SKM-1 treated with dmso at 0.1 percent for 144 hours (cell line): ENCODE measurements at regions not wholly inside any gene's neighbourhood (a gene's known extent, or its start where the extent isn't known, plus 50 kb on each side); places are given as distances from the start of the nearest gene placed in this dataset.
"Not testable (repeated sequence)": the region's sequence is repeated elsewhere in the genome, so short reads cannot be mapped to it uniquely, and the experiment has no call there.

Experiments used
- DNase-seq: peaks from one replicate; lab custom pipeline; 2025; ENCODE audit not compliant: unreplicated experiment; lab: John Stamatoyannopoulos, UW

- DNase-seq, result no peak
Measured at GRCh38 chr5:125073090-125073489, 326.7 kb upstream of the ZNF608 start.

DNA sequence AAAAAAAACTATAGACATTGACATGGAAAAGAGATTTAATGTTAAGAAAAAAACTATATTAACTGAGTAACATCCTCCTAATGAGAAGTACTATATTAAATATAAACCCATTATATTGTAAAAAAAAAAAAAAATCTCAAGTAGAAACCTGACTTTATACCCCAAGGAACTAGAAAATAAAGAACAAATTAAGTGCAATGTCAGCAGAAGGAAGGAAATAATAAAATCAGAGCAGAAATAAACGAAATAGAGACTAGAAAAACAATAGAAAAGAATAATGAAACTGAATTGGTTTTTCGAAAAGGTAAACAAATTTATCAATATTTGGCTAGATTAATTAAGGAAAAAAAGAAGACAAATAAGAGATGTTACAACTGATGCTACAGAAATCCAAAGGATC is 329.1 kb upstream of the ZNF608 start:
- no peak for DNase-seq

DNA sequence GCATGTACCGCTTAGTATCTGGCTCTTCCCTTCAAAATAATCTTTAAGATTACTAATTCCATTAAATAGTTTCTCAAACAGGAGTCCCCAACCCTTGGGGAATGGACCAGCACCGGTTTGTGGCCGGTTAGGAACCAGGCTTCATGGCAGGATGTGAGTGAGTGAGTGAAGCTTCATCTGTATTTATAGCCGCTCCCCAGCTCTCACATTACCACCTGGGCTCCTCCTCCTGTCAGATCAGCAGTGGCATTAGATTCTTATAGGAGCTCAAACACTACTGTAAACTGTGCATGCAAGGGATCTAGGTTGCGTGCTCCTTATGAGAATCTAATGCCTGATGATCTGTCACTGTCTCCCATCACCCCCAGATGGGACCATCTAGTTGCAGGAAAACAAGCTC is 332.6 kb upstream of the ZNF608 start:
- DNase-seq, result not testable (repeated sequence)

- DNase-seq, result no peak
Measured at GRCh38 chr5:125081101-125081500, 334.7 kb upstream of the ZNF608 start.

GRCh38 chr5:125083981-125084380 is 337.5 kb upstream of the ZNF608 start:
- DNase-seq, result no peak

- DNase-seq, result no peak
Measured at GRCh38 chr5:125085797-125086505, 339.5 kb upstream of the ZNF608 start.

DNA sequence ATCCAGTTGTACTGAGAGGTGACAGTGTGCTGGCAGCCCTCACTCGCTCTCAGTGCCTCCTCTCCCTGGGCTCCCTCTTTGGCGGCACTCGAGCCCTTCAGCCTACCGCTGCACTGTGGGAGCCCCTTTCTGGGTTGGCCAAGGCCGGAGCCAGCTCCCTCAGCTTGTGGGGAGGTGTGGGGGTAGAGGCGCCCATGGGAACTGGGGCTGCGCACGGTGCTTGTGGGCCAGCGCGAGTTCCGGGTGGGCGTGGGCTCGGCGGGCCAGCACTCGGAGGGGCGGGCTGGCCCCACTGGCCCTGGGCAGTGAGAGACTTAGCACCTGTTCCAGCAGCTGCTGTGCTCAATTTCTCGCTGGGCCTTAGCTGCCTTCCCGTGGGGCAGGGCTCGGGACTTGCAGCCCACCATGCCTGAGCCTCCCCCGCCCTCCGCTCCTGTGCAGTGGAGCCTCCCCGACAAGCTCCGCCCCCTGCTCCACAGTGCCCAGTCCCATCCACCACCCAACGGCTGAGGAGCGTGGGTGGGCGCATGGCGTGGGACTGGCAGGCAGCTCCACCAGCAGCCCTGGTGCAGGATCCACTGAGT is 342.2 kb upstream of the ZNF608 start:
- no peak for DNase-seq

GRCh38 chr5:125092138-125092537 is 345.7 kb upstream of the ZNF608 start:
- not testable (repeated sequence) for DNase-seq

DNA sequence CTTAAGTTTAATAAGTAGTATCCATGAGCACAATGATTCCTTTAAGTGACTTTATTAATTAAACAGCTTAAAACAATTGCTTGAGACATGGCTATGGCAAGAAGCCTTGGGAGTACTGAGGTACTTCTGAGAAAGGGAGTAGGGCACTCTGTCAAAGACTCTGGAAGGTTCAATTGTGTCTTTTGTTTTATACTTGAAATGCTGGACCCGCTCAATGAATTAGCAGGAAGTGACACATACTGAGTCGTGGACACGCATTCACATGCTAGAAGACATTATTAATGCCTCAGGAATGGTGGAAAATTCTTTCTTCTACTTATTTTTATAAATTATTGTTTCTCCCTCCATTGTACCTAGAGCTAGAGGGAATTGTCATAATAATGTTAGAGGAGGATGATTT is 347.3 kb upstream of the ZNF608 start:
- DNase-seq, result no peak

DNA sequence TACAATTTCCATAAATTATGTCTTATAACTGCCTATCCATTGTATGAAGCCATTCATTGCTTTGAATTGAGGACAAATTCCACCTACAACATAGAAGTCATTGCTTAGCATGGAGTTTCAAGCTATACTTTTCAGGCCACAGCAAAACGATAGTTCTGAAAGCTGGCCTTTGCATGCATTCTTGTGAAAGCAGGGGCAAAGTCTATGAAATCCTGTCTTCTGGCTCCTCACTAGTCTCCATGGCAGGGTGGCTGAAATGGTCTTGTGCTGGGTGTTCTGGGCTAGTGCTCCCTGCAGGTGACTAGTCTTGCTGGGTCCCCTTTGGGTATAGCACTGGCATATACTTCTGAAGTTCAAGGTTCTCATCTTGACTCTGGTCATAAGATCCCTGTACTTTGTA is 353.9 kb upstream of the ZNF608 start:
- DNase-seq, result no peak

GRCh38 chr5:125100951-125101350 is 354.5 kb upstream of the ZNF608 start:
- no peak for DNase-seq

DNA sequence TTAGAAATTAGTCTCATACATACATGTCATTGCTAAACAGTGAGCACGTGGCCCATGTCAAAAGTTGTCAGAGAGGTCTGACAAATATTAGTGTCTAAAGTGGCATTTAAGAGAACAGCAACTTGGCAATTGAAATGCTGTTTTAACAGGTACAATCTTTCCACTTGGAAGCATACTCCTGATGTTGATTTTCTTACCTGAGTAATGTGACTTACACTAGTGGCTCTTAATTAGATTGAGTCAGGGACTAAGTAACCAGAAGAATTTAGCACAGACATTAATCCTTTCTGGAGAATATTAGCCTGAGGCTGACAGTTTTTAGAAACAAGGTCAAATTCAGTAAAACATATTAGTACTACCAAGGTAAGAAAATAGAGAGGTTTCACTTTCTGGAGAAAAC is 357.0 kb upstream of the ZNF608 start:
- DNase-seq, result no peak

- no peak for DNase-seq
Measured at GRCh38 chr5:125106271-125106670, 359.8 kb upstream of the ZNF608 start.

GRCh38 chr5:125106881-125107280 is 360.4 kb upstream of the ZNF608 start:
- DNase-seq, result no peak

GRCh38 chr5:125109293-125109692 is 362.9 kb upstream of the ZNF608 start:
- no peak for DNase-seq

DNA sequence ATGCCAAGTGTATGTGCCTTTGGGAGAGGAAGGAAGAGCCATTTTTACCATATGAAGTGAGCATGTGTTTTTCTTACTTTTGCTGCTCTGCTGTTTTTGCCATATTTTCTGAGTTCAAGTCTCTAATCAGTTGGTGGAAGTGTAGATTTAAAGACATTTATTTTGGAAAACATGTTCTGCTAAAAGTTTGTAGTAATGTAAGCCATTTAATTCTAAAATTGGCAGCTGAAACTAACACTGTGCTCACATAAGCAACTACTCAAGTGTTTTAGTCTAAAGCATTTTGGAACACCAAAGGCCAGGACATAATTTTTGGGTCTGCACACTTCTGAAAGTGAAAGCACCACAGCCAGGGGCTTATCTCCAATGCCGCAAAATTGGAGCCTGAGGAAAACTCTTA is 363.4 kb upstream of the ZNF608 start:
- DNase-seq, result no peak

DNA sequence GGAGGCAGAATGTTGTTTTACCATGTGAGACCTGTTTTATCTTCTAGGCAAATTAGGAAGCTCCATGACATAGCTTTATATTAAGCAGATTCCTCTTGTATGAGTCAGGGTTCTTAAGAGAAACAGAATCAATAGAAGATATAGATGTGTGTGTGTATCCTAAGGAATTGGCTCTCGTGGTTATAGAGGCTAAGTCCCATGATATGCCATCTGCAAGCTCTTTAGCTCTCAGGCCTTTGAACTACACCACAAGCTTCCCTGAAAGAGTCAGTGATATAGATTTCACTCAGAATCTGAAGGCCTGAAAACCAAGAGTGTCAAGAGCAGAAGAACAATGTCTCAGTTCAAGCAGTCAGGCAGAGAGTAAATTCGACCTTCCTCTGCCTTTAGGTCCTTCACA is 365.8 kb upstream of the ZNF608 start:
- no peak for DNase-seq

DNA sequence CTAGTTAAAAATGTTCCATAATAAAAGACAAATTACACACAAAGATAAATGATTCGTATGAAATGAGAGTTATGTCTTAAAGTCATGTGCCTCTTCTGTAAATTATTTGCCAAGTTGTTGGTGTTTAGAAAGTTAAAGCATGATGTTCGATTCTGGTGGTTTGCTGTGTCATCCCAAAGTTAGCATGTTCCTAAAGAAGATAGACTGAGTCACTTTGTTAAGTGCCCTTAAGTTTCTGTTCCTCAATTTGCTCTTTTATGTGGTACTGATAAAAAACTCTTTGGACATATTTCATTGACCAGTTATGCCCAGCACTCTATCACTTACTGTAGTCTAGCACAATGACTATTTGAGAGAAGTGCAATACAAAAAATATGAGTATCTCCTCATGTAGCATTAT is 366.9 kb upstream of the ZNF608 start:
- no peak for DNase-seq

- DNase-seq, result no peak
Measured at GRCh38 chr5:125115195-125115525, 368.7 kb upstream of the ZNF608 start.

DNA sequence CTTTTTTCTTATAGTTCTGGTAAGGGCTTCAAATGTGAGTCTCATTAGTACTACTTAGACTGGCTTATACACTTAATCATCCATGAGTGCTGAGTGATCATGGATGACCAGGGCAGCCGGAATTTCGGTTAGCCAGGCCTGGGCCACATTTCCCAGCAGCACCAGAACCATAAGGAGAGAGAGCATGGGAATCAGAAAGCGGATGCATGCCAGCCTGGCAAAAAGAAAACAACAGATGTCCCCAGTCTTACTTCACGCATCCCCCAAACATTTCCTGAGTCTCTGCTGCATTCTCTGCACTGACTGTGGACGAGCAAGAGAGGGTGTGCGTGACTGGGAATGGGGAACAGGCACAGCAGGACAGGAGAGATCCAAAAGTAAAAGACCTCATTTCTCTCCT is 371.1 kb upstream of the ZNF608 start:
- no peak for DNase-seq

DNA sequence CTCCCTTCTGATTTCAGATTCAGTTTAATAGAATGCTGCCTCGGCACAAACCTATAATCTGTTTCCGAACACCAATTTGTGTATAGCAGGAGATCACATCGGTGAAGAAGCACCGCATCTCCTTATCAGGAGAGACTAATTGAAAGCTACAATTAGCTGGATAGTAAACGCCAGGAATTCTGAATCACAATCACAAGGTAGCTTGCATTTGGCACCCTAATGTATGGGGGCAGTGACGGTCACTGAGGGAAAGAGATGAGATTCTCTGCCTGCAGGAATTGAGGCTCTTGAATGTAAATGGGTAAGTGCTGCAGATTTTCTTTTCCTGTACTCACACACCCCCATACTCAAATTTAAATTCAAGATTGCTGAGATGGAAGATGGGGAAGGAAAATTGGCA is 373.6 kb upstream of the ZNF608 start:
- no peak for DNase-seq

GRCh38 chr5:125125031-125125823 is 378.8 kb upstream of the ZNF608 start:
- no peak for DNase-seq
